GM12878 (cell line): ENCODE measurements at regions not wholly inside any gene's neighbourhood (a gene's known extent, or its start where the extent isn't known, plus 50 kb on each side); places are given as distances from the start of the nearest gene placed in this dataset.

Source experiments
- CBX5 ChIP-seq: sonication (generic); IDR thresholded peaks from 2 replicates; pipeline ENCODE4 v1.6.1; 2016; ENCODE audit warnings: low read depth, moderate library complexity, mild to moderate bottlenecking, inconsistent platforms
- CHD2 ChIP-seq: IDR thresholded peaks from 2 replicates; pipeline ENCODE4 v1.6.1; 2011; ENCODE audit warnings: low read depth, low read length, improper control_type of control experiment, borderline replicate concordance
- CTCF ChIP-seq, 3 experiments: IDR thresholded peaks in 2 of 3; conservative IDR thresholded peaks in 1 of 3; 2 replicates each; pipeline ENCODE4 v1.5.1; 2011; ENCODE audit warnings: low read depth in 3 of 3, low read length in 3 of 3, mild to moderate bottlenecking in 3 of 3, control low read depth in 2 of 3, moderate library complexity in 2 of 3, inconsistent platforms in 1 of 3, mixed read lengths in 1 of 3; ENCODE audit not compliant: control insufficient read depth in 2 of 3, insufficient read depth in 1 of 3; ENCODE audit errors: extremely low read depth in 1 of 3
- ELK1 ChIP-seq: IDR thresholded peaks from 2 replicates; pipeline ENCODE4 v1.6.1; 2012; ENCODE audit warnings: low read depth, low read length, improper control_type of control experiment
- EP300 ChIP-seq, 2 experiments: fragments of 150-350 bp in 1 of 2; IDR thresholded peaks; 2 replicates each; pipeline ENCODE4 v1.6.1; 2011 to 2012; ENCODE audit warnings: low read depth in 2 of 2, low read length in 2 of 2, borderline replicate concordance in 1 of 2, improper control_type of control experiment in 1 of 2, inconsistent platforms in 1 of 2; ENCODE audit not compliant: control insufficient read depth in 1 of 2
- EZH2 ChIP-seq: IDR thresholded peaks from 2 replicates; pipeline ENCODE4 v1.6.1; 2012; ENCODE audit warnings: low read depth, mild to moderate bottlenecking, control low read depth, inconsistent platforms, low read length, borderline replicate concordance; ENCODE audit not compliant: control insufficient read depth
- GABPA ChIP-seq: IDR thresholded peaks from 2 replicates; pipeline ENCODE4 v1.6.1; 2014; ENCODE audit warnings: antibody characterized with exemption, low read depth, mild to moderate bottlenecking, inconsistent platforms
- JUND ChIP-seq: IDR thresholded peaks from 2 replicates; pipeline ENCODE4 v1.6.1; 2012; ENCODE audit warnings: low read depth, mild to moderate bottlenecking, low read length, improper control_type of control experiment, moderate library complexity
- POLR2A ChIP-seq: IDR thresholded peaks from 2 replicates; pipeline ENCODE4 v1.6.1; 2011; ENCODE audit warnings: low read depth, mild to moderate bottlenecking, low read length
- POLR2AphosphoS5 ChIP-seq: IDR thresholded peaks from 2 replicates; pipeline ENCODE4 v1.6.1; 2011; ENCODE audit warnings: mild to moderate bottlenecking, low read length, inconsistent platforms
- TAF1 ChIP-seq: IDR thresholded peaks from 2 replicates; pipeline ENCODE4 v1.6.1; 2011; ENCODE audit warnings: mild to moderate bottlenecking, low read depth, low read length, borderline replicate concordance
- TCF12 ChIP-seq: IDR thresholded peaks from 2 replicates; pipeline ENCODE4 v1.6.1; 2011; ENCODE audit warnings: low read depth, mild to moderate bottlenecking, low read length
- TCF7 ChIP-seq: IDR thresholded peaks from 2 replicates; pipeline ENCODE4 v1.6.1; 2014; ENCODE audit warnings: antibody characterized with exemption, borderline replicate concordance
- TF ChIP-seq, protein P1 (sequence below): IDR thresholded peaks from 2 replicates; pipeline ENCODE4 v1.6.1; 2011; ENCODE audit warnings: mild to moderate bottlenecking, low read depth, low read length, moderate library complexity; ENCODE audit not compliant: insufficient replicate concordance

GRCh38 chr4:14592950-14593349, 409.3 kb upstream of the CPEB2 start:
- TF ChIP-seq JUND, result no peak
- TF ChIP-seq CBX5, result no peak
- no peak for TF ChIP-seq CTCF (IDR thresholded peaks at IDR 0.05 in 2 of 3, conservative IDR thresholded peaks at IDR 0.05 in 1 of 3; ENCODE audit: control insufficient read depth in 2 of 3, extremely low read depth in 1 of 3, insufficient read depth in 1 of 3, low read depth in 3 of 3, low read length in 3 of 3)
- TF ChIP-seq, protein P1, sequence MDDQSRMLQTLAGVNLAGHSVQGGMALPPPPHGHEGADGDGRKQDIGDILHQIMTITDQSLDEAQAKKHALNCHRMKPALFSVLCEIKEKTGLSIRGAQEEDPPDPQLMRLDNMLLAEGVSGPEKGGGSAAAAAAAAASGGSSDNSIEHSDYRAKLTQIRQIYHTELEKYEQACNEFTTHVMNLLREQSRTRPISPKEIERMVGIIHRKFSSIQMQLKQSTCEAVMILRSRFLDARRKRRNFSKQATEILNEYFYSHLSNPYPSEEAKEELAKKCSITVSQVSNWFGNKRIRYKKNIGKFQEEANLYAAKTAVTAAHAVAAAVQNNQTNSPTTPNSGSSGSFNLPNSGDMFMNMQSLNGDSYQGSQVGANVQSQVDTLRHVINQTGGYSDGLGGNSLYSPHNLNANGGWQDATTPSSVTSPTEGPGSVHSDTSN, result no peak
- TF ChIP-seq EZH2, result no peak
- no peak for TF ChIP-seq POLR2AphosphoS5
- no peak for TF ChIP-seq EP300 (IDR thresholded peaks at IDR 0.05; ENCODE audit: borderline replicate concordance in 1 of 2, control insufficient read depth in 1 of 2, low read depth in 2 of 2, low read length in 2 of 2)
- TF ChIP-seq TAF1, result no peak
- no peak for TF ChIP-seq POLR2A
- TF ChIP-seq ELK1, result no peak
- no peak for TF ChIP-seq TCF12
- TF ChIP-seq CHD2, result no peak
- no peak for TF ChIP-seq GABPA
- no peak for TF ChIP-seq TCF7
